ENCODE measurements at regions not wholly inside any gene's neighbourhood (a gene's known extent, or its start where the extent isn't known, plus 50 kb on each side); places are given as distances from the start of the nearest gene placed in this dataset.

DNA sequence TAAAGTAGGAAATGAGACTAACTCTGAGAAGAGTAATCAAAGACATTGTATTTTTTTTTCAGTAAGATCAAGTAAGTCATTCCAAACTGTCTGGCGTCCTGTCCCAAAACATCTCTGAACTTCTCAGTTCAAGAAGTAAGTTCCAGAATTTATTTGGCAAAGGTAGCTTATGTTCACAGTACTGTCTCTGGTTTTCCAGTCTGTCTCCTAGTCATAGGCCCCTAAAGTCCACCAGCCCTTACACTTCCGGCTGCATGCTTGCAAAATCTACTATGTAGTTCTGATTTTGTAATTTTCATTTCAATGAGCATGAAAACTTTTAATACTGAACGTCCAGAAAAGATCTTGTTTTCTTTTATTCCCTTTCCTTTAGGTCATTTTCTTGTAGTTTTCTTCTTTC is 61.4 kb upstream of the S1PR1 start:
- Histone ChIP-seq H3K4me3 (replicated peaks in 1 of 3; ENCODE audit: insufficient read depth in 1 of 3, low read depth in 2 of 3, low read length in 3 of 3) (no peak overlapping the region), H2AFZ (ENCODE audit: low read length) (no peak overlapping the region), H3K9me3 (ENCODE audit: low read length) (no peaks in the 10 kb centered on the region), H3K36me3 (replicated peaks in 1 of 2; ENCODE audit: control insufficient read depth in 1 of 2, insufficient read depth in 2 of 2, low read length in 2 of 2) (no peaks in the 10 kb centered on the region), H3K79me2 (ENCODE audit: insufficient read depth, low read length) (no peaks in the 10 kb centered on the region), H3K27ac (ENCODE audit: extremely low read length, insufficient read depth, low read length) (no peak overlapping the region), H4K20me1 (ENCODE audit: insufficient read depth, low read length) (no peaks in the 10 kb centered on the region), H3K27me3 (ENCODE audit: control insufficient read depth in 1 of 2, insufficient read depth in 2 of 2, low read length in 2 of 2) (no peaks in the 10 kb centered on the region; a peak in 1 of 5 replicates), H3K4me1 (ENCODE audit: insufficient read depth, low read length) (no peaks in the 10 kb centered on the region), H3K4me2 (ENCODE audit: low read depth, low read length) (no peak overlapping the region), H3K9ac (ENCODE audit: insufficient read depth, low read depth, low read length) (no peak overlapping the region)
- 23% methylated on average over 3 of the region's 3 CpGs for WGBS (ENCODE audit: low lambda C conversion rate)
- ChIA-PET CTCF (ENCODE audit: low intra/inter-chr PET ratio, low total read pairs) (no interaction called here), POLR2A (no interaction called here)
- in situ Hi-C loops (cut with HindIII; ENCODE audit: extremely low pct_ligation_motif_present, low pct_unique_long_range_greater_than_20kb), result no loop called here
- ATAC-seq (no peak), FAIRE-seq (no peak), DNase-seq (ENCODE audit: low spot score) (no peak)
- BruUV-seq (replicated peaks), result no TSS peak
- intact Hi-C loops (cut with micrococcal nuclease; ENCODE audit: unreplicated experiment), result no loop called here
- TF ChIP-seq ZNF746 (CRISPR knock-in tag; IDR thresholded peaks at IDR 0.05) (no peak), REL (CRISPR knock-in tag; conservative IDR thresholded peaks at IDR 0.05) (no peak), SP1 (IDR thresholded peaks at IDR 0.05) (no peak), SP1 (CRISPR knock-in tag; IDR thresholded peaks at IDR 0.05) (no peak), ZSCAN22 (CRISPR knock-in tag; IDR thresholded peaks at IDR 0.05) (no peak), ZNF24 (IDR thresholded peaks at IDR 0.05) (no peak), DNMT1 (CRISPR knock-in tag; IDR thresholded peaks at IDR 0.05) (no peak), PTBP1 (IDR thresholded peaks at IDR 0.05; ENCODE audit: low read depth, low read length, poor library complexity, severe bottlenecking) (no peak), ZNF264 (CRISPR knock-in tag; IDR thresholded peaks at IDR 0.05) (no peak), USF2 (IDR thresholded peaks at IDR 0.05; ENCODE audit: low read depth, low read length) (no peak), USF2 (CRISPR knock-in tag; IDR thresholded peaks at IDR 0.05; ENCODE audit: borderline replicate concordance) (no peak)
- TF ChIP-seq, protein P1, sequence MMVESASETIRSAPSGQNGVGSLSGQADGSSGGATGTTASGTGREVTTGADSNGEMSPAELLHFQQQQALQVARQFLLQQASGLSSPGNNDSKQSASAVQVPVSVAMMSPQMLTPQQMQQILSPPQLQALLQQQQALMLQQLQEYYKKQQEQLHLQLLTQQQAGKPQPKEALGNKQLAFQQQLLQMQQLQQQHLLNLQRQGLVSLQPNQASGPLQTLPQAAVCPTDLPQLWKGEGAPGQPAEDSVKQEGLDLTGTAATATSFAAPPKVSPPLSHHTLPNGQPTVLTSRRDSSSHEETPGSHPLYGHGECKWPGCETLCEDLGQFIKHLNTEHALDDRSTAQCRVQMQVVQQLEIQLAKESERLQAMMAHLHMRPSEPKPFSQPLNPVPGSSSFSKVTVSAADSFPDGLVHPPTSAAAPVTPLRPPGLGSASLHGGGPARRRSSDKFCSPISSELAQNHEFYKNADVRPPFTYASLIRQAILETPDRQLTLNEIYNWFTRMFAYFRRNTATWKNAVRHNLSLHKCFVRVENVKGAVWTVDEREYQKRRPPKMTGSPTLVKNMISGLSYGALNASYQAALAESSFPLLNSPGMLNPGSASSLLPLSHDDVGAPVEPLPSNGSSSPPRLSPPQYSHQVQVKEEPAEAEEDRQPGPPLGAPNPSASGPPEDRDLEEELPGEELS (CRISPR knock-in tag; IDR thresholded peaks at IDR 0.05), result no peak

Data from HepG2 (cell line).